ENCODE measurements at regions not wholly inside any gene's neighbourhood (a gene's known extent, or its start where the extent isn't known, plus 50 kb on each side); places are given as distances from the start of the nearest gene placed in this dataset.

DNA sequence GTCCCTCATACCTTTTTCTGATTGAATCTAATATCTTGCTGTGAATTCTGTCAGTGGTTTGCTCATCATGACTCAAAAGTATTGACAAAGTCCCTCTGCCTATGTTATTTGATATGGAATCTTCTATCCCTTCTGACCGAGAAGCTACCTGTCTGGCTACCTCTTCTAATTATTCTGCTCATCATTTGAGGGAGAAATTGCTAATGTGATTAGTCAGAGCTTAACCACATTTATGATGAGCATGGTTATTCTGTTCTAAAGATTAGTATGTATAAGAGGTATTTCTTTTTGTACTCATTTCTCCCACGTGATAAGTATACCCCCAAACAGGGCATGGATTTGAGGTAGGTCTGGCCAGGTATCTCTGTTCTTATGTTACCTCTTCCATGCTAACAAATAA, 428.4 kb upstream of the KCNMB2 start:
- no peak for TF ChIP-seq CTCF (IDR thresholded peaks at IDR 0.05)
- TF ChIP-seq POLR2AphosphoS5 (IDR thresholded peaks at IDR 0.05), result no peak

Measured in breast epithelium (tissue), 3 donors.